DMS53 (cell line): ENCODE measurements at regions not wholly inside any gene's neighbourhood (a gene's known extent, or its start where the extent isn't known, plus 50 kb on each side); places are given as distances from the start of the nearest gene placed in this dataset.
A peak's percentile ranks its signal among the peaks of the same experiment; 100 is the strongest.

Source experiments
- DNase-seq: peaks from one replicate; lab custom pipeline; 2025; lab: John Stamatoyannopoulos, UW

GRCh38 chr5:81856948-81857928 is 106.3 kb upstream of the SSBP2 start:
- DNase-seq: peak; percentile 87

DNA sequence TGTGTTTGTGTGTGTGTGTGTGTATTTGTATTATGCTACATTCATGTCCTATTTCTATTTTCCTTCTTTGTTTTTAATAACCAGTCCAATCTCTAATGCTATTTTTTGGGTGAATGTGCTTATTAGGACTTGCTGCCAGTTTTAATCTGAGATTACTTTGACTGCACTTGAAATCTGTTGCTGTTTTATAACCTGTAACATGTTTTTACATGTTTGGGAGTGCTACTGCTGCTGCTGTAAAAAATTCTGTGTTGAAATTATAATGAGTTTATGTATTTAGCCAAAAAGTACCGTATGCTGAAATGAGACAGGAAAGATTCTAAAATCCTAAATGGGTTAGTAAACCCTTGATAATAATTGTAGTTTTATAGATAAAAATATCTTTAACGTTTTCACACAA is 104.7 kb upstream of the SSBP2 start:
- DNase-seq: no peak

DNA sequence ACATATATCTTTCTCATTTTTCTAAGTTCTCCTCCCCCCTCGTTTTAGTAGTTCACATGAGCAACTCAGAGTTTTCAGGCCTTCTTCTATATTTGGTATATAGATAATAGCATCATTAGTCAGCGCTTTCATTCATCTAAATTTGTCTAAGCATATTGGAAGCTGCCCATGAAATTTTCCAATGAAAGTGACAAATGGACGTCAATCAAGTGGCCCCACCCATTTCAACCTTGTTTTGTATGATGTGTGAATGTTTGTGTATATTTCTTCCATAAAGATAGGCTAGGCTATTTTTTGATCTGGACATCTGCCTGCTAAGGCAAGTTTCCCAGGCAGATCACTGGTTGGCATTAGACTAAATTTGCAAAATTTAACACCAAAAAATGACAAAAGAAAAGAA is 104.0 kb upstream of the SSBP2 start:
- DNase-seq: no peak

GRCh38 chr5:81854485-81854884 is 103.6 kb upstream of the SSBP2 start:
- no peak for DNase-seq

GRCh38 chr5:81853030-81853357 is 102.1 kb upstream of the SSBP2 start:
- no peak for DNase-seq

DNA sequence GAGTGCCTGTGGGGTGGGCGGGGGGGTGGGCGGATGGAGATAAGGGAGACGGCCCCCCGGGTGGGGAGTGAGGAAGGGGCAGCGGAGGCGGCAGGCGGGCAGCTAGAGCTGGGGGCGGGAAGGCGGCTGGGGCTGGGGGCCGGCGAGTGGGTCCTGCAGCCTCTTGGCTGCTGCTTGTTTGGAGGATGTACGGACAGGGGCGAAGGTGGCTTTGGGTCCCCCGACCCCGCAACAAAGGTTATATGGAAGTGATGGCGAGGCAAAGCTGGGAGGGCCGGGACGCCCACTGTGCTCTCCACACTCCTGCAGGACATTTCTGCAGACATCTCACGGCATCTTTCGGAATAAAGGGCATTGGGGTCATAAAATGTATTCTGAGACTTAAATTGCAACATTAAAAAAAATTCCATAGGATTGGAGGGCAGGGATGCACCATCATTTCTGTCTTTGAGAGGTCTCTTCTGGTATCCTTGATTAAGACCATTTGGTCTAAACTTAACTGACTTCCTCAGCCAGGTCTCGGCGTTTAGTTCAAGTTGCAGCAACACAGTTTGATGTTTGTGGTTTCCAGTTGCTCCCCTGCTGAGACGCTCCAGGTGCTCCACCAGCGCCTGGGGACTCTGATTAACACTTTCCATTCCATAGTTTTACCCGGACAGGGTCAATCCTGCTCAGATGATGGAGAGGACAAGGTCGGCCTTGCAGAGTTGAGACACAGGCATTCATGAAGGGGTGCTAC is 101.6 kb upstream of the SSBP2 start:
- peak; percentile 38 for DNase-seq

DNA sequence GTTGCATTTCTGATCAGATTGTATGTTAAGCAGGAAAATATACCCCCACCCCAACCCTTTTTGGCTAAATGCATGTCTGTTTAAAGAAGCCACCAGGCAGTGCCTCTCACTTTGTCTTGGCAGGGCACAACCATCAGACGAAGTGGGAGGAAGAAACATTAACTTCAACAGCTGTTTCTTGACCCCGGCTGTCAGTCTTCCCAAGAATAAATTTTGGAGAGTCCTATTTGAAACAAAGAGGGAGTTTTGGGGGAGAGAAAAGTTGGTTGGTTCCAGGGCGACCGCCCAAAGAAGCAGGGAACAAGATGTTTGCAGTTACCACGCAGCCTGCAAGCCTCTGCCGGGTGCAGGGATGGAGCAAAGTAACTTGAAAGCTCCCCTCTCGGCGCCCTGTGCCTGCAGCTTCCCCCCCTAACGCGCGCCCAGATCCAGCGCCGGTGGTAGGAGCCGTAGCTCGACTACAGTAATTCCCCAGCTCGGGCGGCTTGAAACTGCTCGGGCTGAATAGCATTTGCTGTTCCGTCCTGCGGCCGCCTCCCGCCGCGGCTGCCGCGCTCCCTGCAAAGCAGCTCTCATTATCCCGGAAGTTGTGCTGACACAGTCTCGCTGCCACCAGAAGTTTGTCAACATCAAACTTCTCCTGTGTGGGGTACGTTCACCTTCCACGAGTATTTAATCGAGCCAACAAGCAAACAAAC is 100.7 kb upstream of the SSBP2 start:
- peak; percentile 97 for DNase-seq

GRCh38 chr5:81850501-81851357 is 99.8 kb upstream of the SSBP2 start:
- no peak for DNase-seq

- DNase-seq: no peak
Measured at GRCh38 chr5:81849770-81850367, 99.0 kb upstream of the SSBP2 start.

GRCh38 chr5:81848362-81848880 is 97.5 kb upstream of the SSBP2 start:
- peak; percentile 36 for DNase-seq

GRCh38 chr5:81846301-81846700 is 95.4 kb upstream of the SSBP2 start:
- DNase-seq: no peak

DNA sequence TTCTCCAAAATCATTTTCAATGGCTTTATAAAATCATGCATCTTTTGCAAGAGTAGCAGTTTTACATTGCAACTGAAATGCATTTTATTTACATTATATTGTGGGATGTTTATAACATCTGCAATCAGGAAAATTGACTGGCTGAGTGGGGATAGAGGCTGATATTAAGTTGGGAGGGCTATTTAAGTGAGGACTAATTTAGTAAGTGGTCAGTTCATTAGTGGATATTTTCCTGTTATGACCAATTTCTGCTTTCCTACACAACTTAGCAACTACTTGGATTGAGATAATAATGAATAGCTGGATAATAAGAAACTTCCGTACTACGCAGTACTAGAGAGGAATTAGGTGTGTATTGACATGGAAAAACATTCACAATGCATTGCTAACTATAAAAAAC is 92.9 kb upstream of the SSBP2 start:
- no peak for DNase-seq

DNA sequence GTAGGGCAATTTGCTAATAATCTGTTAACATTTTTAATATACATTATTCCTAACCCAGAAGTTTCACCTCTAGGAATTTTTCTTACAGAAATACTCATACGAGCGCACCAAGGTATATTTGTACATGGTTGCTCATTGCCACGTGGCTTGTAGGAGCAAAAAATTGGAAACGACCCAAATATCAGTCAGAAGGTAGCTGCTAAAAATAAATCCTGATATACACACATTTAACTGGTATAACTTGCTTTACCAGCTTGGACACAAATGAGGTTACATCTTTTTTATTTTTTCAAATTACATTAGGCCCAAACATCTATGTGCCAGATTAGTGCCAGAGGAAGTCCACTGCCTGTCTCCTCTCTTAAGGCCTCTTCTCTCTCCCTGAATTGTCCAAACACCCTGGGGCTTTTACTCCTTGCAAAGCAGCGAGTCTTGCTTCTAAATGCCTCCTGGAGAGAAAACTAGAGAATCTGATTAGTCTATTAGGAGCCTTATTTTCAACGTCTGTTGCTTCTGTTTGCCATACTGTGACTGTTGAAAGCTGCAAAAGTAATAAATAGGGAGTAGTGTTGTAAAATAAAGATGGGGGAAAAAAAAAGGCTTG is 92.0 kb upstream of the SSBP2 start:
- DNase-seq: peak; percentile 70

GRCh38 chr5:81839034-81839433 is 88.1 kb upstream of the SSBP2 start:
- DNase-seq: no peak

- DNase-seq: peak; percentile 63
Measured at GRCh38 chr5:81838307-81838906, 87.5 kb upstream of the SSBP2 start.

DNA sequence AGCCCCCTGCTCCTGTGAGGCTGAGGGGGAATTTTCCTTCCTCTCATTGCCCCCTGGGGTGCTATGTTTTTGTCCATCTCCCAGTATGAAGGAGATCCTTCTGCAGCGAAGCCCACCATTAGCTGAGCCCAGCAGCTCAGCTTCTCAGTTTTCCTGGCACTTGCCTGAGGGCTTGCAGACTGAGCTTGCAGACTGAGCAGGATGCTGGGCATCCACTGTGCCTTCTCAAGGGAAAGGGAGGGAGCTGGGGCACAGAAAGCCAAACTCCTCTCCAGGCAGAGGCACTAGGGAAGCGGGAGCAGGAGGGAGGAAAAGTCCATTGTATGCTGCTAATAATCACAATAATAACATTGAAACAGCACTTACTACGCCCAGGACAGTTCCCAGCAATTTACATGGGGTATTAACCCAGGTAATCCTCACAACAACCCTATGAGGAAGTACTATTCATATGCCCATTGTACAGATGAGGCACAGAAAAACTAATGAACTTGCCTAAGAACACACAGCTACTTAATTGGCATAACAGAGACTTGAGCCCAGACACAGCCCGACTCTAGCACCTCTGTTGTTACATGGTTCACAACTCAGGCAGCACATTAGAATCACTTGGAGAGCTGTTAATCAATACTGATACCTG is 86.9 kb upstream of the SSBP2 start:
- no peak for DNase-seq

GRCh38 chr5:81835814-81836367 is 85.0 kb upstream of the SSBP2 start:
- DNase-seq: peak; percentile 8

DNA sequence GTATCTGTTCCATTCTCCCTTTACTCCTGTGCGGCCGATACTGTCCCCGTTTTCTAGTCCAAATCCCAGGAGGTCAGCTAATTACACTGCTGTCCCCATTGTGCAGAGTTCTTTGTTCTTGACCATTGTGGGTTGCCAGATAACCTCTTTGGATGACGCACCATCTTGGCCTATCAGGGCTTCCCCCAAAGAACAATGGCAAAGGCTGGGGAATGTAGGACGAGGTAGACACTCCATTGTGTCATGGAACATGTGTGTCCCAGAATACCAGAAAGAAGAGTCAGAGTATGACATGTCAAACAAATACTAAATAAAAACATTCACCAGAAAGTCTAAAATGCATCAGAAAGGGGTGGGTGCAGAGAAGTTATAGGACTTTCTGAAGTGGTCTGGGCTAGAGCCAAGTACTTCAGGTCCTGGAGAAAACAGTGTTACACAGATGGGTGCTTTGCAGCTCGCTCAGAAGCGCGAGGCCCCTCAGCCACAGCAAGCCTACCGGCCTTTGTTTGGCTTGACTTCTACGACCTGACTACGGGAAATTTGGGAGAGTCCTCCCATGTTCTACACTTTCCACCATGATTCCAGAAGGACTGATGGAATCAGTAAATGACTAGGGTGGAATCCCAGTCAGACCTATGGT is 83.2 kb upstream of the SSBP2 start:
- DNase-seq: no peak

GRCh38 chr5:81830596-81830995 is 79.7 kb upstream of the SSBP2 start:
- no peak for DNase-seq
